Ovary (tissue), 7 donors: ENCODE measurements at regions not wholly inside any gene's neighbourhood (a gene's known extent, or its start where the extent isn't known, plus 50 kb on each side); places are given as distances from the start of the nearest gene placed in this dataset.

ENCODE experiments used
- DNase-seq, 5 donors: peaks; one replicate each; pipeline ENCODE4 v3.0.0-alpha.2; 2019 to 2020
- H3K27ac ChIP-seq, 2 donors: fragments of 200-600 bp; one replicate each; pipeline versions ENCODE4 v1.5.1 to v1.8.0; 2019 to 2022
- H3K27me3 ChIP-seq: fragments of 200-600 bp; one replicate; pipeline ENCODE4 v1.8.0; 2022
- H3K36me3 ChIP-seq: fragments of 200-600 bp; sonication (generic); one replicate; pipeline ENCODE4 v1.5.1; 2019
- H3K4me1 ChIP-seq: one replicate; pipeline ENCODE4 v1.8.1; 2013; ENCODE audit warnings: mild to moderate bottlenecking, moderate library complexity; ENCODE audit not compliant: insufficient read depth
- H3K4me3 ChIP-seq: fragments of 200-600 bp; sonication (generic); one replicate; pipeline ENCODE4 v1.5.1; 2017
- H3K9me3 ChIP-seq, 2 donors: fragments of 200-600 bp in 1 of 2; sonication (generic) in 1 of 2; one replicate each; pipeline versions ENCODE4 v1.5.1 to v1.8.1; 2013 to 2019; ENCODE audit warnings: mild to moderate bottlenecking in 1 of 2, moderate library complexity in 1 of 2
- CTCF ChIP-seq, 3 donors: fragments of 450-650 bp in 2 of 3; fragments of 200-600 bp in 1 of 3; IDR thresholded peaks; one replicate each; pipeline versions ENCODE4 v1.5.1 to v1.8.0; 2016 to 2022; ENCODE audit warnings: antibody characterized with exemption in 3 of 3, mild to moderate bottlenecking in 1 of 3
- EP300 ChIP-seq: sonication (generic); formaldehyde crosslinking; IDR thresholded peaks from one replicate; pipeline ENCODE4 v1.6.1; 2017; ENCODE audit warnings: antibody characterized with exemption
- POLR2A ChIP-seq: fragments of 450-650 bp; IDR thresholded peaks from one replicate; pipeline ENCODE4 v1.6.1; 2017; ENCODE audit warnings: antibody characterized with exemption, mild to moderate bottlenecking, moderate library complexity
- WGBS, 3 donors: extraction: QIAGEN DNeasy Blood & Tissue Kit in 1 of 3; methylation state at CpG; one replicate each; pipeline versions ENCODE4 v1.1.5 to v1.1.7; 2013 to 2017; 5-methylcytosine and 5-hydroxymethylcytosine counted together
- intact Hi-C, 4 donors: fragments of 100-400 bp; cut with DNase I; formaldehyde crosslinking; loops; one replicate each; pipeline versions ENCODE4 v1.11.0 to v1.15.1; 2022 to 2023
- donor health status: DM: no; HTN: no; CAD: no; lungs with moderate emphysema.
- donor health status: DM: no; HTN: no; CAD: no.
- donor health status: Bipolar disorder and iron deficiency.
- donor health status: DM: no; HTN: no; CAD: no.
- donor health status: DM: yes; HTN: yes; CAD: no.

- WGBS, 3 donors = 75 to 78% (median 77%) methylated on average over 3 of the region's 3 CpGs
These were observed 246.8 kb upstream of the CNTN3 start for GRCh38 chr3:74861211-74861610.

GRCh38 chr3:74858086-74858485, 243.6 kb upstream of the CNTN3 start:
- H3K4me1 ChIP-seq = no peaks in the 10 kb centered on the region
- H3K36me3 ChIP-seq = no peaks in the 10 kb centered on the region
- H3K4me3 ChIP-seq = no peak overlapping the region
- H3K27ac ChIP-seq = no peak overlapping the region
- intact Hi-C loops = no loop called here
- no peak for TF ChIP-seq EP300
- TF ChIP-seq CTCF (IDR thresholded peaks at IDR 0.05) = no peak
- no peak for TF ChIP-seq POLR2A
- 80 to 85% (median 85%) methylated on average over 2 of the region's 2 CpGs for WGBS, 3 donors
- H3K27me3 ChIP-seq = no peaks in the 10 kb centered on the region
- H3K9me3 ChIP-seq = no peaks in the 10 kb centered on the region
- no peak for DNase-seq

More at GRCh38 chr3:74861211-74861610, 246.8 kb upstream of the CNTN3 start:
- H3K27me3 ChIP-seq = no peaks in the 10 kb centered on the region
- H3K4me1 ChIP-seq = no peaks in the 10 kb centered on the region
- no peak overlapping the region for H3K4me3 ChIP-seq
- no peak for DNase-seq
- no peak overlapping the region for H3K27ac ChIP-seq
- TF ChIP-seq CTCF (IDR thresholded peaks at IDR 0.05) (no peak), POLR2A (no peak), EP300 (no peak)
- intact Hi-C loops = no loop called here
- no peaks in the 10 kb centered on the region for H3K36me3 ChIP-seq
- no peaks in the 10 kb centered on the region for H3K9me3 ChIP-seq

GRCh38 chr3:74850381-74850780, 235.9 kb upstream of the CNTN3 start:
- no peaks in the 10 kb centered on the region for H3K9me3 ChIP-seq
- no peaks in the 10 kb centered on the region for H3K27me3 ChIP-seq
- WGBS, 3 donors = 85 to 88% (median 88%) methylated on average over 3 of the region's 3 CpGs
- H3K4me1 ChIP-seq = no peaks in the 10 kb centered on the region
- H3K36me3 ChIP-seq = no peaks in the 10 kb centered on the region
- H3K4me3 ChIP-seq = no peak overlapping the region
- intact Hi-C loops = no loop called here
- no peak for DNase-seq
- H3K27ac ChIP-seq = no peak overlapping the region
- TF ChIP-seq CTCF (IDR thresholded peaks at IDR 0.05) = no peak
- no peak for TF ChIP-seq EP300
- no peak for TF ChIP-seq POLR2A

- intact Hi-C loops = loop anchor here in 1 of 4 donors (5.0 kb wide), 1 partner anchor 1710 kb away; no protein-coding TSS in a partner anchor
- H3K4me1 ChIP-seq = no peaks in the 10 kb centered on the region
- H3K27ac ChIP-seq = no peak overlapping the region
- no peaks in the 10 kb centered on the region for H3K27me3 ChIP-seq
- no peak overlapping the region for H3K4me3 ChIP-seq
- H3K36me3 ChIP-seq = no peaks in the 10 kb centered on the region
- TF ChIP-seq POLR2A (no peak), EP300 (no peak), CTCF (IDR thresholded peaks at IDR 0.05) (no peak)
- no peaks in the 10 kb centered on the region for H3K9me3 ChIP-seq
- WGBS, 3 donors = 28 to 41% (median 41%) methylated on average over 4 of the region's 4 CpGs
- no peak for DNase-seq
These were observed 232.6 kb upstream of the CNTN3 start for GRCh38 chr3:74847093-74847492.
